GM21737 (cell line): ENCODE measurements at regions not wholly inside any gene's neighbourhood (a gene's known extent, or its start where the extent isn't known, plus 50 kb on each side); places are given as distances from the start of the nearest gene placed in this dataset.

Experiments
- ATAC-seq: cut with Tn5 transposase; IDR thresholded peaks from one replicate; pipeline ENCODE4 v1.9.1; 2021; ENCODE audit warnings: mild to moderate bottlenecking, moderate library complexity; ENCODE audit not compliant: unreplicated experiment

DNA sequence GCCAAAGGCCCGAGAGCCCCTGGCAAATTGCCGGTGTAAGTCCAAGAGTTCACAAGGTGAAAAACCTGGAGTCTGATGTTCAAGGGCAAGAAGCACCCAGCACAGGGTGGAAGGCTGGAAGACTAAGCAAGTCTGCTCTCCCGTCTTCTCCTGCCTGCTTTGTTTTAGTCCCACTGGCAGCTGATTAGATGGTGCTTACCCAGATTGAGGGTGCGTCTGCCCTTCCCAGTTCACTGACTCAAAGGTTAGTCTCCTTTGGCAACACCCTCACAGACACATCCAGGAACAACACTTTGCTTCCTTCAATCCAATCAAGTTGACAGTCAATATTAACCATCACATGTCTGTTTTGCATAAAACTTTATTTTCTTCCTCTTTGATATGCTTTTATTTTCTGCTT is 157.4 kb downstream of the HS3ST1 start:
- no peak for ATAC-seq

DNA sequence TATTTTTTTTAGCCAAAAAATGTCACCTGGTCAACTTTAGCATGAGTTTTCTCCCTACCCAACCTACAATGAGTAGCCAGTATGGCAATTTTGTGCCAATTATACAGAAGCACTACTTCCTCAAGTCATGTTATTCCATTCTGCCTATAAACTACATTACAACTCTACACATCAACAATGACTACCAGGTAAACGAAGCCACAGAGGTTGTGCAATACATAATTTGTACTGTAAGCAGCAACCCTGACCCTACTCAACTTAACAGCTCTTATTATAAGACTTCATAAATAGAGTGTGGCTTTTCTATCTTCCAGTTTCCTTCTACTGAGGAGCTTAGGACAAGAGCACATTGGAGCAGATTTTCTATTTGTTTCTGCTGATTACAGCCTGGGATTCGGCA is 160.5 kb downstream of the HS3ST1 start:
- no peak for ATAC-seq

DNA sequence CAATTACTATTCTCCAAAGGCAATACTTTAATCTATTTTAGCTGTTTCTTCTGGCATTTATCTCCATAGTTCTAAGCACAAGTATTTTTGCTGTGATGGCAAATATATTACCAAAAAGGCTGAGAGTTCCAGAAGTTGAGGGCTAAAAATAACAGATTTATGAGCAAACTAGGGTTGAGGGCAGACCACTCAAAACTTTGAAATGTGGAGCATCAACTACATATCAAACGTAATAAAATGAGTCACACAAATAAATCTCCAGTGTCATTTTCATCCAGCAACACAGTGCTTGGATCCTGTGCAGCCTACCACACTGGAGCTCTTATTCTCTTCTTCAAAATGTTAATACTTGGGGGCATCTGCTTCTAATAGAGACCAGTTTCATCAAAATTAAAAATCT is 163.9 kb downstream of the HS3ST1 start:
- ATAC-seq = no peak

DNA sequence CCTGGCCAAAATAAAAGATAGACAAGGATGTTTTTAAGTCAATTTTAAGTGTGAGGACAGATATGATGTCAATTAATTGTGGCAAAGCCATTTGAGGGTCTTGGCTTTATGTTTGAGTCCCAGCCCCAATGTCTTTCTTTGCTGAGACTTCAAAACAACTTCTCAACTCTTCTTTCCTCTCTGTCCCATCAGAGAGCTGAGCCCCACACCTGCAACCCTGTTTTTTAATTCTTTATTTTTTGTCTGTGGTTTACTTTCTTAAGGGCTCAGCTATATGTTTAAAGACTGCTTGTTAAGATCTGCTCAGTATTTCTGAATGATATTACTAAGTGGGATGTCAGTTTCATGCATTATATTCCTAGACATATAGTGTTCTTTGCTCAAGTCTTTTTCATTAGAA is 164.3 kb downstream of the HS3ST1 start:
- no peak for ATAC-seq

DNA sequence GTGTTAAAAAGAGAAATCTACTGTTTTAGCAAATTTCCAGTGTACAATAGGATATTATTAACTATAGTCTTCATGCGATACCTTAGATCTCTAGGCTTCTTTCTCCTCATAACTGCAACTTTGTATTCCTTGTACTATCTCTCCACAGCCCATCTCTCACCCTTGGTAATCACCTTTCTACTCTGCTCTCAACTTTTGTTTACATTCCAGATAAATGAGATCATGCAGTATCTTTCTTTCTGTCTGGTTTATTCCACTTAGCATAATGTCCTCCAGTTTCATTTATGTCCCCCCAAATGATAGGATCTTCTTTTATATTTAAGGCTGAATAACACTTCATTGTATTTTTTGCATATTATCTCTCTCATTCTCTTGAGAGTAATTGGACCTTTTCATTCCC is 165.5 kb downstream of the HS3ST1 start:
- no peak for ATAC-seq

DNA sequence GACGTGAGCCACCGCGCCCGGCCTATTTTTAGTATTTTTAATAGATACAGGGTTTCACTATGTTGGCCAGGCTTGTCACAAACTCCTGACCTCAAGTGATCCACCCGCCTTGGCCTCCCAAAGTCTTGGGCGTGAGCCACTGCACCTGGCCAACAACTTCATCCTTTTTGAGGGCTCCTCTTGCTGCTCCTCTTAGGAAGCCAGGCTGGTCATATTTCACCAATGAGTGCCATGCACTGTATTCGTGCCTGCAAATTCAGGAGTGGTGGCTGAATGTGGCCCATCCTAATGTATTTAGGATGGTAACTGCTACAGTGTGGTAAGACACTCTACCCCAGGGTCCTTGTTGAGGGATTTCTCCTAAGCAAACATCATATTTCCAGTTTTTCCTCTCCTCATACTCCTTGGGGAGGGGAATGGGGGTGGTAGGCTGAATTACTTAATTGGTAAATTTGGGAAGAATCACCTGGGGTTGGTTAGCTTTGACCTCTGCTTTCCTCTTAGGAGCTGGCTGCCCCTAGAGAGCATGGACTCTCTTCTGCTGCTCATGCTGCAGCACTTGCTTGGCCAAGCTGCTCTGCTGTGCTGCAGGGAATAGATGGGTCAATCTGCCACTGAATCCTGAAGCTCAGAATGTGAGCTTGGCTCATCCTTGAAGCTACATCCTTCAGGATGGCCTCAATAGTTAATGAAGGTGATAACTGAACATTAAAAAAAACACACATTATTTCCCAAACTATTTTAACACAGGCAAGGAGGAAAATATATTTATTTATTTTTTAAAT is 167.4 kb downstream of the HS3ST1 start:
- no peak for ATAC-seq

DNA sequence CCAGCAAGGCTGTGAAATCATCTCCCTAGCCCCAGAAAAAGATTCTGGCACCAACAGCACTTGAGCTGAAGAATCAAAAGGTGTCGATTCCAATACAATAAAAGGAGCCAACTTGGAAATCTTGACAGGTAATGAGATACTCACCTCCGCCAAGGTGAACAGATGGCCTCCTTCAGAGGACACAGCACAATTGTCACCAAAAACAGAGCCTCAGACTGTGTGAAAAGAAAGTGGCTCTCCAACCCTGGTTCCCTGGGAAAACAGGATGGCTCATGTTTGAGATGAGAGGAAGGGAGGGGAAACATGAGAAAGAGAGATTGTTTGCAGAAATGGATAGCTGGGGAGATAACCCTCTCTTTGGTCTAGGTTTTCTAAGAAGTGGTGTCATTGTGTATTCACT is 168.9 kb downstream of the HS3ST1 start:
- no peak for ATAC-seq

DNA sequence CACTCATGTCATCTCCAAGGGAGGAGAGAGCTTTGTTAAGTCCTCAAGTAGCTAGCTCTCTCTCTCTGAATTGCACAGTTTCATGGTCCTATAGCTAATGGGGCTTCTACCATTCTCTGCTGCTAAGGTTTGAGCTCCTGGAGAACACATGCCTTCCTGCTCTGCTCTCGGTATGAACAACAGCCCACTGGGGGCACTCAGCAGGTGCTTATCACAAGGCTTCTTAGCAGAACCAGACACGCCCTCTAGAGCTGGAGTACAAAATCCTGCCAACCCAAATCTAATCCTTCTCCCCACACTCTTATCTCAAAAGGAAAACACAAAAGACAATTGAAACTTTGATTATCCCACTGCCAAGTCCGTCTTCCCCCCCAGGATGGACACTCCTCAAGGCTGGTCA is 176.5 kb downstream of the HS3ST1 start:
- ATAC-seq = no peak

DNA sequence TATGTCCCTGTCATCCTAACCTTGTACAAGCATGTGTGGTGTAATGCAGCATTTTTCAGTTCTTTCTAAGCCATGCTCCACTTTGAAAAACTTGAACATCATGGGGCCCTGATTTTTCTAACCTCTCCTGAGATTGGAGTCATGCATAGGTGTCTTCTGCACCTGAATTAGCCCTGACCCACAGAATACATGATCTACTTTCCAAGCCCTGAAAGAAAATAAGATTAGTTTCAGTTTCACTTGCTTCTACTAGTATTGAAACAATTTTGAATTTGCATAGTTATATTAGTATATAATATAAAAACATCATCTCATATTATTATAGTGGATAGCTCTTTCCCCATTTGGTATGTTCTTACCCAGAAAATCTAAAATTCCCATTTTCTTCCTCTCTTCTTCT is 178.2 kb downstream of the HS3ST1 start:
- no peak for ATAC-seq

DNA sequence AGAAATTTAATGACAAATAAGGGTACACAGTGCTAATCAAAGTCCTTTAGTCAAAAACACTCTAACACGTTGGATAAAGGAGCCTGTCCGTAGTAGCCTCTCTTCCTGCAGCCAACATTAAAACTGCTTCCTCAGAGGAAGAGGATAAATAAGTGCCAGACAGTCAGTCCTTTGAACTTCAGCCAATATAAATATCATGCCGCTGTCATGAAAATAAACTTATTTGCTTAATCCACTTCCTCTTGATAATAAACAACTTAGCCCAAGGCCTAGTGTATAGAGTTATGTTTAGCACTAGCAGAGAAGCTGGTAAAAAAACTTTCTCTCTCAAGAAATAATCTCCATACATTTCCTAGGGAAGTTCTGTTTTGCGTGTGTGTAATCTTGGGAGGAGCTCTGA is 196.7 kb downstream of the HS3ST1 start:
- ATAC-seq = no peak

DNA sequence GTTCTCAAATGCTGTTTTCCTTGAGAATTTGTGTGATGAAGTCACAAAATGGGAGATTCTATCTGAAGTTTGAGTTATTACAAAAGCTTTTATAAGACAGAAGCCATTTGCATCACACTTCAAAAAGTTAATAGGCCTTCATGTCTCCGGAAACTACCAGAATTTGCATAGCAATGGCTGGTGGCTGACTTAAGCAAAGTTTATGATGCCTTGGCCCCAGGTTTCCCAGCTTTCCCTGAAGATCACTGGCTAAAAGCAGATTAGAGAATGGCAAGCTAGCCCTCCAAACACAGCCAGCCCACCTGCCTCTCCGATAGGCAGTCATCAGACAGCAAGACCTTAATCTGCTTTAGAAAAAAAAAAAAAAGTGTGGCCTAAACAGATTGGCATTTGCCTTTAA is 197.8 kb downstream of the HS3ST1 start:
- no peak for ATAC-seq

DNA sequence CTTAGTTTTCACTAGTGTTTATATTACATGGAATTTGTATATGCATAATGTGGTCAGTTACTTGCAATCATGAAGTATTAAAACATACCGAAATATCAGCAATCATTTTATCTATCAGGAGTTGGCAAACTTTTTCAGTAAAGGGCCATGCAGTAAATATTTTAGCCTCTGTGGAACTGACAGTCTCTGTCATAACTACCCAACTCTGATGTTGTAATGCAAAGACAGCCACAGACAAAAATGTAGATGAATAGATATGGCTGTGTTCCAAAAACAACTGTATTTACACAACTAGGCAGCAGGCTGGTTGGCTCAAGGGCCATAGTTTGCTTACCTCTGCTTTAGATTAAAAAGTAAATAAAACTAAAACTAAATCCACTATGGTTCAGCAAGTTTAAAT is 200.2 kb downstream of the HS3ST1 start:
- ATAC-seq = no peak

DNA sequence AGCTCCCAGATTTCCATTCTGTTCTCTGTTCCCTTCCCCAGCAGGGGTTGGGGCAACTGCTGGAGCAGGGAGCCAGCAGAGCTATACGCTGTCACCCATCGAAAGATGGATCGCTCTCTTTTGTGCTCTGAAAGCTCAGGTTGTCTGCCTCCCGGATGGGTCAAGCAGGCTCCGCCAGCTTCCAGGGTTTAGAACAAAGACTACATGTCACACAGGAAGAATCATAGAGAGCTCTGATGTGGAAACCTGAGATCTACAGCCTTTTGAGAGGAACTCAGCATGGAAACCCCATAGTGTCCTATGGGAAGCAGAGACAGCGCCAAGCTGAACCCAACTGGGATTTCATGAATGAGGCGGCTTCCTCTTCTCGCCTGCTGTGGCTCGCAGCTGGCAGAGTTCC is 205.4 kb downstream of the HS3ST1 start:
- ATAC-seq = no peak

DNA sequence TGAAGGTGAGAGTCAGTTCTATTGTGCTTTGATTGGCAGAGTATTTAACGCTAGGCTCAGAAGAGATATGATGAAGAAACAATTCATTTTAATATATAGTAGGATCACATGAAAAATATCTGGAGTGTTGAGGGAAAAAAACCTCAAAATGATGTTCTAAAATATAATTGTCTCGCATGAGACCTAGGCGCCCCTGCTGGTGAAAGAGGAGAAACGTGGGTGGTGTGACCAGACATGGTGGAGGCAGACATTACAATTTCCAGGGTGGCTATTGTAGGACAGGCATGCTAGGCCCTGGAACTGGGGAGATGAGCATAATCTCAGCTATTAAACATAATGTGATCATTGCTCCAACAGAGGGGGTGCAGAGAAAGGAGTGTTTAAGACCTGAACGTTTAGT is 210.0 kb downstream of the HS3ST1 start:
- ATAC-seq = no peak

DNA sequence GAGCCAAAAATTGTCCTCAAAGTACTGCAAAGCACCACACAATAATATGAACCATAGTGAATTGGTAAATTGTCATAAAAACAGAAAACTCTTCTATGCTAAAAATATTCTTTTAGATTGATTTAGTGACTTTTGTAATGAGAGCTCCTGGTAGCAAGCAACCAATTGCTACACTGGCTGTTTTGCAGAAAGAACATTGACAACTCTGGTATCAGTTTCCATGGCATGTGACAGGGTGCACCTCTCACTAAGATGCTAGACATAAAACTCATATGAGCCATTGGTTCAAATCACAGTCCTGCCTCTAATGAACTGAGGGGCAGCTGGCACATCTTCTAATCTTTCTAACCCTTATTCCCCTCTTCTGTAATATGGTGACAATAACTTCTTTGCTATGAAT is 212.2 kb downstream of the HS3ST1 start:
- ATAC-seq = no peak

DNA sequence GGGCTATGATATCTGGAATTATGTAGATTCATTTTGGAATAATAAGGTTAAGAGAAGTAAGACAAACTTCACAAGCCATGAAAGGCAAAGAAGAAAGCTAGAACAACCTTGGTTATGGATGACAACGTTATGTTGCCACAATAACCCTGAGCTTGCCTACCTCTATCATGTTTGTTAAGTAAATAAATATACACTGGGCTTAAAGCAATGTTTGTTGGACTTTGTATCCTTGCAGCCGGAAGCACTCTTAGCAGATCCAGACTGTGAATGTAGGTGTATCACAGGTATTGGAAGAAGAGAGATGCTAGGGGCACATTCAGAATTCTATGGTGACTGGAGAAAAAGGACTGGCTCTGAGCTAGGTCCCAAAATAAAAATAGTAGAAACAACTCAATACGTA is 214.4 kb downstream of the HS3ST1 start:
- no peak for ATAC-seq

DNA sequence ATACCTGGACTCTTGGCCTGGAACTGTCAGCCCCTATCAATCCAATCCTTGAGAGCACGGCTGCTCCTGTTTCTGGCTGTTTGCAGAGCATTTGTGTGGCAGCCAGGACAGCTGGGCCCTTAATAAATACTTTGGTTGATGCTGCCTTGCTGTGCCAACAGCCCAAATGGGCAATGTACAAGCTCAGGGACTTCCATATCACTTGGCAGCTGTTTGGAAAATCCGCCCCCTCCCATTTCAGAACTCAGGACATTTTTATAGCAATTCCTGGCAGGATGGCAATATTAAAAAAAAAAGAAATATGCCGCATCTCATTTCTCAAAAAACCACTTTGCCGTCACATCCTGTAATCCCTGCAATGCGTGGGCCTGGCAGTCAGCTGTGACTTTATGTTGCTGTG is 218.9 kb downstream of the HS3ST1 start:
- ATAC-seq = no peak

DNA sequence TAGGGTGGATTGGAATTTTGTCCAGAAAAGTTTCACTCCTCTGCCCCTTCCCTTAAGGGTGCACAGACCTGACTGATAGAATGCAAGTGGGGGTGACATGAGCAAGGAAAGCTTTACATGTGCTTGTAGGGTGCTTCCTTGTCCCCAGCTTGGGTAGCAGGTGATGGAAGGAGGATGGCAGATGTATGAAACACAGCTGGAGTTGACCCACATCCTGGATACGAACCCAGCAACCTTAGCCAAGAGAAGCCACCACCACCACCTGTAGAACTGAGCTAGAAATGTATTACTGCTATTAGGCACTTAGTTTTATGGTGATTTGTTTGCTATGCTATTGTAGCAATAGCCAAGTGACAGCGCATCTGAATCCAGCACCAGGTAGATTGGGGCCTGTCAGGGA is 227.4 kb downstream of the HS3ST1 start:
- no peak for ATAC-seq

DNA sequence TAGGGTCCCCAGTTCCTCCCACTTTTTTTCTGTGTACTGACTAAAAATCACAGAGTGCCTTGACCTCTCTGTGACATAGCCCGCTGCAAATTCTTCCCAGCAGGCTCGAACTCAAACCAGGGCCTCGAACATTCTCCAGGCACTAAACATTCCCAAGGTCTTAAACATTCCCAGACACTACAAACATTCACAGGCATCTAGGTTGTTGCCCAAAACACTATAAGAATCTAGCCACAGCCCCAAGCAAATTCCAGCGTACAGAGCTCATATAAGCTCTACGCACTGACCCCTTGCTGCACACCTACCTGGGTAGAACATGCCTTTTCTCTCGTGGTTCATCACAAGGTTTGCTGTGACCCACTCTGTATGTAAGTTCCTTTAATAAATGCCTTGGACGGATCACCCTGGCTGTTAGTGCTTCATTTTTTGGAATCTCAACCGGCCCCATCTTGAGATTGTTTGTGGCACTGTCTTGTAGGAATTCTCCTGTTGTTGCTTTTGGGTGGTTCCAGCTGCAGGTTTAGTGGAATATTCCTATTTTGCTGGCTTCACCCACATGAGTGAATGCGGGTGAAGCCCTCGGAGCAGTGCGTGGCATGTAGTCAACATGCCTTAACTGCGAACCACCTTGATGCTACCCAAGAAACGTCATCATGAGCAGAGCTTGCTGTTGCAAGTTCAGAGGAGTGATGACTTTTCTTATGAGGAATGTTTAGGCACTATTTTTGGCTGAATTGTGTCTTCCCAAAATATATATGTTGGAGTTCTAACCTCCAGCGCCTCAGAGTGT is 230.0 kb downstream of the HS3ST1 start:
- ATAC-seq = no peak

DNA sequence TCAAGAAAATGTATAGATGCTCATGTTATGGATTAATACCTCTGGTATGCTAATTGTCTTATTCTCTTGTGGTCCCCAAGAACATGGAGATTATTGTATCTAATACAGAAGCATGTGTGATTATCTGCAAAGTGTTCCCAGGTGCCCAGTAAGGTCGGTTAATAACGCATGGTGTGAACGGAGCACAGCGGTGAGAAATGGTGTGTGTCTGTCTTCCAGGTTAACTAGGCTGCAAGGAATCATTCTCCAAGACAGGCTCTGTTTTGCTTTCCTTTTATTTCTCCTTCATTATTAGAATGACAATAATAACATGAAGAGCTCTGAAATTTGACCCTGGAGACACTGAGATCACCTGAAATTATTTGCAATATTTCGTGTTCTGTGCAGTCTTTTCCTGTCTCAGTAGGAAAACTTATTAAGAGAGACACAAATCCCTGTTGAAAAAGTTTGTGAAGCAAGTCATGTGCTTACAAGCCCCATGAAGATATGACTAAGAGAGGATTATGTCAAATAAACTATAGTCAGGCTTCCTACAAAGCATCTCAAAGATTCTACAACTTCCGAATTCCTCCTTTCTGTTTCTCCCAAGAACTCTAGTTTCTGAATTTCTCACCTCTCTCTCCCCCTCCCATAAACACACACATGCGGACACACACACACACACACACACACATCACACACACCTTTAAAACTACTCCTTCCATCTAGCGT is 230.9 kb downstream of the HS3ST1 start:
- ATAC-seq = no peak

DNA sequence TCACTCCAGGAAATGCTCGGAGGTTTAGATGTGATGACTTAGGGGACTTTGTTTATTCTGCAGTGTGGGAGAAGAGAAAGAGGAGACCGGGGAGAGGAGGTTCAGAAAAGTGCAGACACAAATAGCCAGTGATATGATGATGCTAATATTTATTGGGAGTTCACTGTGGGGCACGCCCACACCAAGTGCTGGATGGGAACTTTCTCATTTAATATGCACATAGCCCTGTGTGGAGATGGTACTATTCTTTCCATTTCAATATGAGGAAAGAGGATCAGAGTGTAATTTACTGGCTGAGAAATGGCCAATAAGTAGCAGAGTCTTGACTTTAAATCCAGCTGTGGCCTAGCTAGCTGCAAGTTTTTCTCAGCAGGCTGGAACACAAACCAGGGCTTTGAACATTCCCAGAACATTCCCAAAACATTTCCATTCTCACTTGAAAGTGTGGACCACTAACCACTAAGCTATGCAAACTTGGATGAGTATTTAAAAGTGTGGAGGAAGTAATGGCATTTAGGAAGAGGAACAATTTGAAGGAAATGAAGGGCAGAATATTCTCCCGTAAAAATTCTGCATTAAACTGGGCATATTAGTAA is 231.7 kb downstream of the HS3ST1 start:
- no peak for ATAC-seq

DNA sequence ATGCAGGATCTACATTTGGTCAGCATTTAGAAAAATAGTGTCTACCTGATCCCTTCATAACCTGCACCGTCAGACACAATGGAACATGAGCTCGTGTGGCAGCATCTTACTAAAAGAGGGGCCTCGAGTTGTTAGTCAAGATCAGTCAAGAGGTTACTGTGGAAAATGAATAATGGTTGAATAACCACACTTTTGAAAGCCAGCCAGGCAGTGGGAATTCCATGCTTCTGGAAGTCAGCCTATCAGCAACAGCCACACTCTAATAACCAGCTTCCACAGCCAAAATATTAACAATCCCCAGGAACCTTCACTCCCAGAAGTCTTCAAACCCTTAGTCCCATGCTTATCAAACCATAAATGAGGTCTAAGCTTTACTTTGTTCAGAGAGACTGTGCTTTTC is 234.3 kb downstream of the HS3ST1 start:
- ATAC-seq = no peak
